Heart left ventricle (tissue), 13 donors: ENCODE measurements at regions not wholly inside any gene's neighbourhood (a gene's known extent, or its start where the extent isn't known, plus 50 kb on each side); places are given as distances from the start of the nearest gene placed in this dataset.

Source experiments
- POLR2A ChIP-seq, 2 donors: fragments of 450-650 bp; IDR thresholded peaks; one replicate each; pipeline ENCODE4 v1.6.1; 2017; ENCODE audit warnings: antibody characterized with exemption in 2 of 2, mild to moderate bottlenecking in 2 of 2, moderate library complexity in 2 of 2
- TF ChIP-seq, protein P1 (sequence below), 12 donors: fragments of 200-600 bp; sonication (generic) in 4 of 12; IDR thresholded peaks; one replicate each; pipeline versions ENCODE4 v1.5.0 to v1.8.0; 2018 to 2022; ENCODE audit warnings: antibody characterized with exemption in 12 of 12, mild to moderate bottlenecking in 5 of 12
- donor health status: ischemic (EF 13 %, LVEDD 7.1; RV severe dilation, severe dysfunction).
- donor health status: DM: no; HTN: yes; CAD: no.
- donor health status: DM: no; HTN: no; CAD: no.
- donor health status: ischemic (EF 25% LVEDD 6.9; RV normal size, moderate dysfunction).
- donor health status: ischemic (EF 25% LVEDD 5.7; RV mildly dilated, moderate dysfunction).
- donor health status: ischemic (EF 35%, LVEDD 5.7; RV mildly dilated, moderate dysfunction).
- donor health status: nonischemic (EF 11% LVEDD 7.7; RV severe dilation, severe dysfunction).
- donor health status: DM: yes; HTN: yes; CAD: no.
- donor health status: PGD.
- donor health status: ischemic (EF 29% LVEDD 5.4; RV normal size, mild dysfunction).
- donor health status: nonischemic (EF 23%, LVEDD 6.1; RV moderate dilation, normal function).

DNA sequence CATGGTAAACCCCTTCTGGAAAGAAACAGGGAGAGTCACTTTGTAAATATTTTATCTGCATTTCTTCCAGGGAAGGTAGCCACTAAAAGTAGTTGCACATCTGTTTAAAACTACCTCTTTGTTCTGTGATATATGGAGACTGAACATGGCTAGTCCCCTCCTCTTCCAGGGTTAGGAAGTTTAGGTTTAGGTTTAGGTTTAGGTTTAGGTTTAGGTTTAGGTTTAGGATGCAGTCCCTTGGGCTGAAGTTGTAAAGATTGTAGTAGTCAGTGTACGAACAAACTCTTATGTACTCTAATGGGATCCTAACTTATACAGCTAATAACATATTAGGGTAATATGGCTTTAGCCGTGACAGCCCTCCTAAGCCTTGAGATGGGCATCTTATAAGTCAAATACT is 880.2 kb upstream of the TMEFF2 start:
- TF ChIP-seq, protein P1, sequence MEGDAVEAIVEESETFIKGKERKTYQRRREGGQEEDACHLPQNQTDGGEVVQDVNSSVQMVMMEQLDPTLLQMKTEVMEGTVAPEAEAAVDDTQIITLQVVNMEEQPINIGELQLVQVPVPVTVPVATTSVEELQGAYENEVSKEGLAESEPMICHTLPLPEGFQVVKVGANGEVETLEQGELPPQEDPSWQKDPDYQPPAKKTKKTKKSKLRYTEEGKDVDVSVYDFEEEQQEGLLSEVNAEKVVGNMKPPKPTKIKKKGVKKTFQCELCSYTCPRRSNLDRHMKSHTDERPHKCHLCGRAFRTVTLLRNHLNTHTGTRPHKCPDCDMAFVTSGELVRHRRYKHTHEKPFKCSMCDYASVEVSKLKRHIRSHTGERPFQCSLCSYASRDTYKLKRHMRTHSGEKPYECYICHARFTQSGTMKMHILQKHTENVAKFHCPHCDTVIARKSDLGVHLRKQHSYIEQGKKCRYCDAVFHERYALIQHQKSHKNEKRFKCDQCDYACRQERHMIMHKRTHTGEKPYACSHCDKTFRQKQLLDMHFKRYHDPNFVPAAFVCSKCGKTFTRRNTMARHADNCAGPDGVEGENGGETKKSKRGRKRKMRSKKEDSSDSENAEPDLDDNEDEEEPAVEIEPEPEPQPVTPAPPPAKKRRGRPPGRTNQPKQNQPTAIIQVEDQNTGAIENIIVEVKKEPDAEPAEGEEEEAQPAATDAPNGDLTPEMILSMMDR (IDR thresholded peaks at IDR 0.05): no peak
- TF ChIP-seq POLR2A (IDR thresholded peaks at IDR 0.05): no peak
